SK-N-SH (cell line): ENCODE measurements at regions not wholly inside any gene's neighbourhood (a gene's known extent, or its start where the extent isn't known, plus 50 kb on each side); places are given as distances from the start of the nearest gene placed in this dataset.

Source experiments
- CTCF ChIA-PET: fragments of 300-600, 350-600 bp; formaldehyde crosslinking; extraction: SDS; loops from one replicate; lab custom pipeline; 2021; lab: Yijun Ruan, JAX
- POLR2A ChIA-PET: fragments of 350-600 bp; sonication (Branson Sonifier 250); formaldehyde crosslinking; extraction: SDS; loops from one replicate; lab custom pipeline; 2020; ENCODE audit warnings: antibody characterized with exemption, inconsistent platforms; lab: Yijun Ruan, JAX
- DNase-seq: peaks from one replicate; pipeline ENCODE4 v3.0.0; 2012
- H2AFZ ChIP-seq: fragments of 200-600 bp; sonication (generic); 2 replicates; pipeline ENCODE4 v1.8.1; 2016; ENCODE audit warnings: antibody characterized with exemption, mild to moderate bottlenecking, low read depth
- H3F3A ChIP-seq: fragments of 200-600 bp; sonication (generic); replicated peaks from 2 replicates; pipeline ENCODE3; 2016; ENCODE audit warnings: antibody characterized with exemption, mild to moderate bottlenecking; ENCODE audit not compliant: insufficient read depth
- H3K27ac ChIP-seq, 2 experiments: fragments of 200-500 bp in 1 of 2; fragments of 200-600 bp in 1 of 2; sonication (Bioruptor generic) in 1 of 2; sonication (generic), shearing (Covaris generic) in 1 of 2; 2 replicates each; pipeline versions ENCODE4 v1.5.1 to v1.6.1; 2014 to 2016; ENCODE audit warnings: low read depth in 2 of 2, inconsistent platforms in 1 of 2, low read length in 1 of 2, mild to moderate bottlenecking in 1 of 2, mixed read lengths in 1 of 2
- H3K27me3 ChIP-seq: fragments of 200-600 bp; sonication (generic), shearing (Covaris generic); 2 replicates; pipeline ENCODE4 v1.6.1; 2016; ENCODE audit warnings: mixed run types; ENCODE audit not compliant: insufficient read depth
- H3K36me3 ChIP-seq, 2 experiments: fragments of 200-500 bp in 1 of 2; fragments of 200-600 bp in 1 of 2; sonication (Bioruptor generic) in 1 of 2; sonication (generic) in 1 of 2; replicated peaks in 1 of 2; 2 replicates each; pipeline versions ENCODE3 to v1.5.1; 2014 to 2016; ENCODE audit warnings: low read length in 1 of 2, mild to moderate bottlenecking in 1 of 2; ENCODE audit not compliant: insufficient read depth in 2 of 2, control insufficient read depth in 1 of 2
- H3K4me1 ChIP-seq, 2 experiments: fragments of 200-500 bp in 1 of 2; fragments of 200-600 bp in 1 of 2; sonication (Bioruptor generic) in 1 of 2; sonication (generic), shearing (Covaris generic) in 1 of 2; 2 replicates each; pipeline versions ENCODE4 v1.5.1 to v1.6.1; 2014 to 2016; ENCODE audit warnings: low read depth in 1 of 2, low read length in 1 of 2, mixed run types in 1 of 2; ENCODE audit not compliant: insufficient read depth in 2 of 2, control insufficient read depth in 1 of 2
- H3K4me2 ChIP-seq: fragments of 200-600 bp; sonication (generic), shearing (Covaris generic); 2 replicates; pipeline ENCODE4 v1.6.1; 2017; ENCODE audit warnings: mixed run types
- H3K4me3 ChIP-seq, 2 experiments: fragments of 200-500 bp in 1 of 2; fragments of 200-600 bp in 1 of 2; sonication (Bioruptor generic) in 1 of 2; sonication (generic), shearing (Covaris generic) in 1 of 2; 2 replicates each; pipeline versions ENCODE4 v1.5.1 to v1.8.1; 2014 to 2016; ENCODE audit warnings: low read depth in 2 of 2, inconsistent platforms in 1 of 2, low read length in 1 of 2, mild to moderate bottlenecking in 1 of 2, mixed read lengths in 1 of 2, moderate library complexity in 1 of 2
- H3K79me2 ChIP-seq: fragments of 200-600 bp; sonication (generic); 2 replicates; pipeline ENCODE4 v1.8.1; 2017; ENCODE audit warnings: mild to moderate bottlenecking; ENCODE audit not compliant: insufficient read depth
- H3K9ac ChIP-seq: fragments of 200-600 bp; sonication (generic); 2 replicates; pipeline ENCODE4 v1.6.1; 2017; ENCODE audit warnings: mixed run types
- H3K9me2 ChIP-seq: fragments of 200-600 bp; sonication (generic); 2 replicates; pipeline ENCODE4 v1.6.1; 2017; ENCODE audit warnings: mixed run types
- H3K9me3 ChIP-seq: fragments of 200-600 bp; sonication (generic); 2 replicates; pipeline ENCODE4 v1.6.1; 2017; ENCODE audit warnings: mixed run types, mild to moderate bottlenecking, moderate library complexity
- H4K20me1 ChIP-seq: fragments of 200-600 bp; sonication (generic); 2 replicates; pipeline ENCODE4 v1.6.1; 2017; ENCODE audit warnings: mild to moderate bottlenecking, mixed run types; ENCODE audit not compliant: insufficient read depth
- CTCF ChIP-seq: fragments of 200-600 bp; sonication (generic); IDR thresholded peaks from 2 replicates; pipeline ENCODE4 v1.6.1; 2017; ENCODE audit warnings: antibody characterized with exemption, mild to moderate bottlenecking, moderate library complexity
- ELF1 ChIP-seq: IDR thresholded peaks from 2 replicates; pipeline ENCODE4 v1.4.0; 2012
- EP300 ChIP-seq, 2 experiments: IDR thresholded peaks; 2 replicates each; pipeline versions ENCODE4 v1.4.0 to v1.6.1; 2012; ENCODE audit warnings: borderline replicate concordance in 1 of 2, low read depth in 1 of 2, low read length in 1 of 2
- EZH2phosphoT487 ChIP-seq: fragments of 200-600 bp; sonication (generic); IDR thresholded peaks from 2 replicates; pipeline ENCODE4 v1.6.1; 2017; ENCODE audit warnings: low read depth, mixed run types, mild to moderate bottlenecking, antibody characterized with exemption, moderate library complexity, borderline replicate concordance
- FOSL2 ChIP-seq: IDR thresholded peaks from 2 replicates; pipeline ENCODE4 v1.4.0; 2012; ENCODE audit warnings: low read depth, mild to moderate bottlenecking, moderate library complexity, borderline replicate concordance
- FOXJ3 ChIP-seq: sonication (generic); formaldehyde crosslinking; IDR thresholded peaks from 2 replicates; pipeline ENCODE4 v1.5.1; 2020; ENCODE audit warnings: mild to moderate bottlenecking, missing genetic modification reagents
- FOXM1 ChIP-seq: IDR thresholded peaks from 2 replicates; pipeline ENCODE4 v1.4.0; 2012; ENCODE audit warnings: low read depth, mild to moderate bottlenecking
- IRF3 ChIP-seq: fragments of 150-350 bp; IDR thresholded peaks from 2 replicates; pipeline ENCODE4 v1.6.1; 2016; ENCODE audit warnings: mild to moderate bottlenecking, low read depth, low read length
- MAX ChIP-seq: IDR thresholded peaks from 2 replicates; pipeline ENCODE4 v1.4.0; 2012; ENCODE audit warnings: low read depth
- MEF2A ChIP-seq: IDR thresholded peaks from 2 replicates; pipeline ENCODE4 v1.4.0; 2012; ENCODE audit warnings: low read depth, borderline replicate concordance
- NFIC ChIP-seq: IDR thresholded peaks from 2 replicates; pipeline ENCODE4 v1.4.0; 2012; ENCODE audit warnings: borderline replicate concordance
- NRF1 ChIP-seq: IDR thresholded peaks from 2 replicates; pipeline ENCODE4 v1.6.1; 2012; ENCODE audit warnings: low read depth, mild to moderate bottlenecking, low read length
- RCOR1 ChIP-seq: fragments of 150-350 bp; IDR thresholded peaks from 2 replicates; pipeline ENCODE4 v1.6.1; 2017; ENCODE audit warnings: antibody characterized with exemption, low read length
- RFX5 ChIP-seq: IDR thresholded peaks from 2 replicates; pipeline ENCODE4 v1.6.1; 2012; ENCODE audit warnings: mild to moderate bottlenecking, improper control_type of control experiment, low read length
- SIN3A ChIP-seq: IDR thresholded peaks from 2 replicates; pipeline ENCODE4 v1.6.1; 2012; ENCODE audit warnings: low read depth, mild to moderate bottlenecking, low read length, moderate library complexity, borderline replicate concordance
- TCF12 ChIP-seq: IDR thresholded peaks from 2 replicates; pipeline ENCODE4 v1.4.0; 2012
- USF2 ChIP-seq: fragments of 150-350 bp; IDR thresholded peaks from 2 replicates; pipeline ENCODE4 v1.6.1; 2017; ENCODE audit warnings: antibody characterized with exemption, low read length, low read depth, borderline replicate concordance
- YY1 ChIP-seq: IDR thresholded peaks from 2 replicates; pipeline ENCODE4 v1.4.0; 2012; ENCODE audit warnings: low read depth, mild to moderate bottlenecking
- ZBTB33 ChIP-seq: IDR thresholded peaks from 2 replicates; pipeline ENCODE4 v1.4.0; 2012; ENCODE audit warnings: low read depth, borderline replicate concordance
- WGBS: methylation state at CpG from one replicate; pipeline ENCODE4 v1.1.6; 2017; ENCODE audit warnings: low lambda C conversion rate; 5-methylcytosine and 5-hydroxymethylcytosine counted together

GRCh38 chr1:189701606-189702005 is 776.1 kb downstream of the BRINP3 start (continued):
- no peak for TF ChIP-seq MEF2A
- TF ChIP-seq SIN3A = no peak
- no peak for TF ChIP-seq ZBTB33

GRCh38 chr1:189706594-189706993 is 771.1 kb downstream of the BRINP3 start:
- Histone ChIP-seq H3K4me3 (no peak overlapping the region), H3K36me3 (no peaks in the 10 kb centered on the region), H3K27ac (no peak overlapping the region), H3F3A (no peaks in the 10 kb centered on the region), H3K9me2 (no peaks in the 10 kb centered on the region), H3K9ac (no peak overlapping the region), H3K9me3 (no peaks in the 10 kb centered on the region), H3K27me3 (no peaks in the 10 kb centered on the region), H4K20me1 (no peaks in the 10 kb centered on the region), H3K4me1 (no peaks in the 10 kb centered on the region), H3K79me2 (no peaks in the 10 kb centered on the region), H2AFZ (no peak overlapping the region), H3K4me2 (no peak overlapping the region)
- no peak for TF ChIP-seq RCOR1
- no peak for TF ChIP-seq FOSL2
- no peak for TF ChIP-seq CTCF
- TF ChIP-seq FOXM1 = no peak
- no peak for TF ChIP-seq NFIC
- TF ChIP-seq YY1 = no peak
- TF ChIP-seq NRF1 = no peak
- TF ChIP-seq EP300 (IDR thresholded peaks at IDR 0.05; ENCODE audit: borderline replicate concordance in 1 of 2, low read depth in 1 of 2, low read length in 1 of 2) = no peak
- TF ChIP-seq EZH2phosphoT487 = no peak
- TF ChIP-seq TCF12 = no peak
- no peak for TF ChIP-seq USF2
- no peak for TF ChIP-seq RFX5
- TF ChIP-seq IRF3 = no peak
- no peak for TF ChIP-seq FOXJ3 (CRISPR knock-in tag)
- TF ChIP-seq ELF1 = no peak
- TF ChIP-seq MAX = no peak
- DNase-seq = no peak
- ChIA-PET CTCF (no interaction called here), POLR2A (no interaction called here)
- 74% methylated on average over 1 of the region's 1 CpG for WGBS
